Erythroblast (primary cell): ENCODE measurements at regions not wholly inside any gene's neighbourhood (a gene's known extent, or its start where the extent isn't known, plus 50 kb on each side); places are given as distances from the start of the nearest gene placed in this dataset.

Source experiments
- GATA1 ChIP-seq: IDR thresholded peaks from 2 replicates; pipeline ENCODE4 v1.6.1; 2011; ENCODE audit warnings: low read depth, mild to moderate bottlenecking, control low read depth, low read length, moderate library complexity
- POLR2A ChIP-seq: IDR thresholded peaks from 2 replicates; pipeline ENCODE4 v1.6.1; 2011; ENCODE audit warnings: mild to moderate bottlenecking, low read length

- TF ChIP-seq POLR2A (no peak), GATA1 (no peak)
These were observed 402.3 kb downstream of the TAF11L14 start for GRCh38 chr5:18036531-18036930.
